IgD-negative memory B cell (primary cell): ENCODE measurements at regions not wholly inside any gene's neighbourhood (a gene's known extent, or its start where the extent isn't known, plus 50 kb on each side); places are given as distances from the start of the nearest gene placed in this dataset.

Source experiments
- H3K27ac Mint-ChIP-seq, 3 donors: one replicate each; pipeline ENCODE4 v1.8.0; 2020 to 2022; ENCODE audit warnings: mild to moderate bottlenecking in 3 of 3, mixed read lengths in 3 of 3, moderate library complexity in 1 of 3
- H3K27me3 Mint-ChIP-seq: one replicate; pipeline ENCODE4 v1.8.0; 2021; ENCODE audit warnings: mixed read lengths
- H3K36me3 Mint-ChIP-seq: one replicate; pipeline ENCODE4 v1.8.0; 2020; ENCODE audit warnings: mild to moderate bottlenecking, mixed read lengths
- H3K4me1 Mint-ChIP-seq, 3 donors: one replicate each; pipeline ENCODE4 v1.8.0; 2020 to 2022; ENCODE audit warnings: mixed read lengths in 3 of 3, mild to moderate bottlenecking in 1 of 3
- H3K4me3 Mint-ChIP-seq, 4 donors: one replicate each; pipeline ENCODE4 v1.8.0; 2020 to 2022; ENCODE audit warnings: mild to moderate bottlenecking in 4 of 4, mixed read lengths in 4 of 4, moderate library complexity in 3 of 4
- H3K9me3 Mint-ChIP-seq, 3 donors: one replicate each; pipeline ENCODE4 v1.8.0; 2020 to 2021; ENCODE audit warnings: mixed read lengths in 3 of 3, mild to moderate bottlenecking in 1 of 3

GRCh38 chr7:91634485-91635177 lies 245.9 kb downstream of the MTERF1 start:
- H3K4me1 Mint-ChIP-seq, result peaks cover 0 to 4% (median 3%) of the 10 kb centered on the region in 3 donors
- no peak overlapping the region for H3K4me3 Mint-ChIP-seq
- H3K27me3 Mint-ChIP-seq, result peaks cover 2% of the 10 kb centered on the region
- no peak overlapping the region for H3K27ac Mint-ChIP-seq
- no peaks in the 10 kb centered on the region for H3K9me3 Mint-ChIP-seq
- H3K36me3 Mint-ChIP-seq, result no peaks in the 10 kb centered on the region

- Mint-ChIP-seq H3K4me3 (no peak overlapping the region), H3K27ac (no peak overlapping the region), H3K27me3 (peaks cover 4% of the 10 kb centered on the region)
Observed at GRCh38 chr7:91636129-91636724, 244.3 kb downstream of the MTERF1 start.

GRCh38 chr7:91636728-91637127 lies 243.8 kb downstream of the MTERF1 start:
- no peak overlapping the region for H3K4me3 Mint-ChIP-seq
- no peaks in the 10 kb centered on the region for H3K36me3 Mint-ChIP-seq
- H3K4me1 Mint-ChIP-seq, result peaks cover 0 to 4% (median 3%) of the 10 kb centered on the region in 3 donors
- no peaks in the 10 kb centered on the region for H3K9me3 Mint-ChIP-seq
- H3K27ac Mint-ChIP-seq, result no peak overlapping the region
- H3K27me3 Mint-ChIP-seq, result peaks cover 4% of the 10 kb centered on the region

More at GRCh38 chr7:91636129-91636724, 244.3 kb downstream of the MTERF1 start:
- Mint-ChIP-seq H3K9me3 (no peaks in the 10 kb centered on the region), H3K36me3 (no peaks in the 10 kb centered on the region), H3K4me1 (peaks cover 0 to 4% (median 3%) of the 10 kb centered on the region in 3 donors)

- Mint-ChIP-seq H3K4me1 (no peaks in the 10 kb centered on the region), H3K9me3 (peaks cover 0 to 6% (median 4%) of the 10 kb centered on the region in 3 donors), H3K27me3 (peaks cover 3% of the 10 kb centered on the region), H3K36me3 (no peaks in the 10 kb centered on the region), H3K4me3 (no peak overlapping the region), H3K27ac (no peak overlapping the region)
Observed at GRCh38 chr7:91644256-91644655, 236.2 kb downstream of the MTERF1 start.

GRCh38 chr7:91645542-91645941 lies 235.0 kb downstream of the MTERF1 start:
- Mint-ChIP-seq H3K27me3 (peaks cover 1% of the 10 kb centered on the region), H3K4me3 (no peak overlapping the region), H3K4me1 (no peaks in the 10 kb centered on the region), H3K27ac (no peak overlapping the region), H3K36me3 (no peaks in the 10 kb centered on the region), H3K9me3 (peaks cover 0 to 6% (median 4%) of the 10 kb centered on the region in 3 donors)

- Mint-ChIP-seq H3K36me3 (peaks cover 2% of the 10 kb centered on the region), H3K4me1 (no peaks in the 10 kb centered on the region), H3K4me3 (no peak overlapping the region), H3K9me3 (peaks cover 0 to 8% (median 2%) of the 10 kb centered on the region in 3 donors), H3K27me3 (no peaks in the 10 kb centered on the region), H3K27ac (no peak overlapping the region)
Observed at GRCh38 chr7:91651986-91652385, 228.5 kb downstream of the MTERF1 start.

- Mint-ChIP-seq H3K27ac (no peak overlapping the region), H3K9me3 (peaks cover 0 to 2% (median 0%) of the 10 kb centered on the region in 3 donors)
Observed at GRCh38 chr7:91653286-91653685, 227.2 kb downstream of the MTERF1 start.

GRCh38 chr7:91655656-91656055 lies 224.8 kb downstream of the MTERF1 start:
- Mint-ChIP-seq H3K36me3 (peaks cover 2% of the 10 kb centered on the region), H3K4me3 (no peak overlapping the region), H3K27me3 (no peaks in the 10 kb centered on the region), H3K9me3 (peaks cover 0 to 1% (median 0%) of the 10 kb centered on the region in 3 donors), H3K27ac (no peak overlapping the region), H3K4me1 (no peaks in the 10 kb centered on the region)

More at GRCh38 chr7:91653286-91653685, 227.2 kb downstream of the MTERF1 start:
- H3K36me3 Mint-ChIP-seq, result peaks cover 2% of the 10 kb centered on the region
- no peak overlapping the region for H3K4me3 Mint-ChIP-seq
- no peaks in the 10 kb centered on the region for H3K27me3 Mint-ChIP-seq
- no peaks in the 10 kb centered on the region for H3K4me1 Mint-ChIP-seq

GRCh38 chr7:91656541-91657482 lies 223.7 kb downstream of the MTERF1 start:
- Mint-ChIP-seq H3K27ac (no peak overlapping the region), H3K4me3 (no peak overlapping the region), H3K27me3 (no peaks in the 10 kb centered on the region), H3K9me3 (no peaks in the 10 kb centered on the region), H3K4me1 (peaks cover 0 to 2% (median 0%) of the 10 kb centered on the region in 3 donors), H3K36me3 (peaks cover 2% of the 10 kb centered on the region)

GRCh38 chr7:91657483-91658071 lies 222.9 kb downstream of the MTERF1 start:
- H3K4me3 Mint-ChIP-seq, result no peak overlapping the region
- H3K9me3 Mint-ChIP-seq, result no peaks in the 10 kb centered on the region
- no peaks in the 10 kb centered on the region for H3K27me3 Mint-ChIP-seq
- H3K36me3 Mint-ChIP-seq, result peaks cover 2% of the 10 kb centered on the region
- H3K4me1 Mint-ChIP-seq, result peaks cover 0 to 2% (median 0%) of the 10 kb centered on the region in 3 donors
- H3K27ac Mint-ChIP-seq, result no peak overlapping the region

GRCh38 chr7:91659096-91659495 lies 221.4 kb downstream of the MTERF1 start:
- Mint-ChIP-seq H3K4me3 (no peak overlapping the region), H3K36me3 (peaks cover 2% of the 10 kb centered on the region), H3K27ac (no peak overlapping the region), H3K4me1 (peaks cover 0 to 2% (median 0%) of the 10 kb centered on the region in 3 donors), H3K9me3 (no peaks in the 10 kb centered on the region), H3K27me3 (no peaks in the 10 kb centered on the region)

- Mint-ChIP-seq H3K27ac (no peak overlapping the region), H3K4me1 (peaks cover 0 to 2% (median 0%) of the 10 kb centered on the region in 3 donors), H3K9me3 (no peaks in the 10 kb centered on the region), H3K27me3 (peaks cover 2% of the 10 kb centered on the region), H3K36me3 (peaks cover 2% of the 10 kb centered on the region), H3K4me3 (no peak overlapping the region)
Observed at GRCh38 chr7:91660734-91661356, 219.7 kb downstream of the MTERF1 start.

- H3K27me3 Mint-ChIP-seq, result peaks cover 2% of the 10 kb centered on the region
- peaks cover 1% of the 10 kb centered on the region for H3K36me3 Mint-ChIP-seq
- H3K4me3 Mint-ChIP-seq, result no peak overlapping the region
- H3K27ac Mint-ChIP-seq, result no peak overlapping the region
- peaks cover 2 to 3% (median 2%) of the 10 kb centered on the region in 3 donors for H3K9me3 Mint-ChIP-seq
- H3K4me1 Mint-ChIP-seq, result peaks cover 0 to 2% (median 0%) of the 10 kb centered on the region in 3 donors
Observed at GRCh38 chr7:91661727-91662126, 218.8 kb downstream of the MTERF1 start.

GRCh38 chr7:91668217-91668616 lies 212.3 kb downstream of the MTERF1 start:
- Mint-ChIP-seq H3K36me3 (no peaks in the 10 kb centered on the region), H3K27me3 (peaks cover 2% of the 10 kb centered on the region), H3K27ac (no peak overlapping the region), H3K9me3 (peaks cover 2 to 5% (median 3%) of the 10 kb centered on the region in 3 donors), H3K4me3 (no peak overlapping the region), H3K4me1 (no peaks in the 10 kb centered on the region)
